ENCODE measurements at regions not wholly inside any gene's neighbourhood (a gene's known extent, or its start where the extent isn't known, plus 50 kb on each side); places are given as distances from the start of the nearest gene placed in this dataset.

GRCh38 chr5:98713027-98713426 is 60.4 kb upstream of the RGMB start:
- Histone ChIP-seq H3K9me2 (ENCODE audit: low read depth, low read length) (no peaks in the 10 kb centered on the region), H3F3A (ENCODE audit: insufficient read depth, low read length) (no peaks in the 10 kb centered on the region), H3K9ac (ENCODE audit: low read length) (no peak overlapping the region), H3K27me3 (ENCODE audit: insufficient read depth, low read length) (no peaks in the 10 kb centered on the region), H3K9me3 (ENCODE audit: low read length) (no peaks in the 10 kb centered on the region), H3K27ac (ENCODE audit: low read depth, low read length, poor library complexity, severe bottlenecking) (no peak overlapping the region), H3K4me2 (ENCODE audit: low read length) (no peak overlapping the region), H3K4me3 (ENCODE audit: low read depth, low read length, poor library complexity, severe bottlenecking) (no peak overlapping the region), H3K4me1 (ENCODE audit: insufficient read depth, low read length, severe bottlenecking) (no peaks in the 10 kb centered on the region), H2AFZ (ENCODE audit: low read length) (no peak overlapping the region), H3K79me2 (ENCODE audit: insufficient read depth, low read length) (no peaks in the 10 kb centered on the region), H4K20me1 (ENCODE audit: insufficient read depth, low read length) (no peaks in the 10 kb centered on the region), H3K36me3 (ENCODE audit: insufficient read depth, low read length) (no peaks in the 10 kb centered on the region)
- TF ChIP-seq EZH2 (IDR thresholded peaks at IDR 0.05; ENCODE audit: borderline replicate concordance, low read length) (no peak), CTCF (IDR thresholded peaks at IDR 0.05; ENCODE audit: low read length) (no peak)

GRCh38 chr5:98713856-98714255 is 59.6 kb upstream of the RGMB start:
- Histone ChIP-seq H3K27ac (ENCODE audit: low read depth, low read length, poor library complexity, severe bottlenecking) (no peak overlapping the region), H3K9me2 (ENCODE audit: low read depth, low read length) (no peaks in the 10 kb centered on the region), H3K79me2 (ENCODE audit: insufficient read depth, low read length) (no peaks in the 10 kb centered on the region), H3K4me1 (ENCODE audit: insufficient read depth, low read length, severe bottlenecking) (no peaks in the 10 kb centered on the region), H3K4me3 (ENCODE audit: low read depth, low read length, poor library complexity, severe bottlenecking) (no peak overlapping the region), H3K9ac (ENCODE audit: low read length) (no peak overlapping the region), H4K20me1 (ENCODE audit: insufficient read depth, low read length) (no peaks in the 10 kb centered on the region), H3K36me3 (ENCODE audit: insufficient read depth, low read length) (no peaks in the 10 kb centered on the region), H3K27me3 (ENCODE audit: insufficient read depth, low read length) (no peaks in the 10 kb centered on the region), H3K4me2 (ENCODE audit: low read length) (no peak overlapping the region), H3F3A (ENCODE audit: insufficient read depth, low read length) (no peaks in the 10 kb centered on the region), H2AFZ (ENCODE audit: low read length) (no peak overlapping the region), H3K9me3 (ENCODE audit: low read length) (no peaks in the 10 kb centered on the region)
- no peak for TF ChIP-seq EZH2 (IDR thresholded peaks at IDR 0.05; ENCODE audit: borderline replicate concordance, low read length)
- TF ChIP-seq CTCF (IDR thresholded peaks at IDR 0.05; ENCODE audit: low read length): no peak

GRCh38 chr5:98714710-98715288 is 58.7 kb upstream of the RGMB start:
- no peaks in the 10 kb centered on the region for H3K36me3 ChIP-seq (ENCODE audit: insufficient read depth, low read length)
- H3K4me2 ChIP-seq (ENCODE audit: low read length): no peak overlapping the region
- no peak overlapping the region for H3K9ac ChIP-seq (ENCODE audit: low read length)
- no peak for TF ChIP-seq EZH2 (IDR thresholded peaks at IDR 0.05; ENCODE audit: borderline replicate concordance, low read length)
- no peak for TF ChIP-seq CTCF (IDR thresholded peaks at IDR 0.05; ENCODE audit: low read length)
- H3K4me3 ChIP-seq (ENCODE audit: low read depth, low read length, poor library complexity, severe bottlenecking): no peak overlapping the region
- H3K79me2 ChIP-seq (ENCODE audit: insufficient read depth, low read length): no peaks in the 10 kb centered on the region
- H4K20me1 ChIP-seq (ENCODE audit: insufficient read depth, low read length): no peaks in the 10 kb centered on the region
- no peaks in the 10 kb centered on the region for H3F3A ChIP-seq (ENCODE audit: insufficient read depth, low read length)
- no peaks in the 10 kb centered on the region for H3K27me3 ChIP-seq (ENCODE audit: insufficient read depth, low read length)
- H3K4me1 ChIP-seq (ENCODE audit: insufficient read depth, low read length, severe bottlenecking): no peaks in the 10 kb centered on the region
- no peaks in the 10 kb centered on the region for H3K9me2 ChIP-seq (ENCODE audit: low read depth, low read length)
- H2AFZ ChIP-seq (ENCODE audit: low read length): no peak overlapping the region
- no peaks in the 10 kb centered on the region for H3K9me3 ChIP-seq (ENCODE audit: low read length)
- H3K27ac ChIP-seq (ENCODE audit: low read depth, low read length, poor library complexity, severe bottlenecking): no peak overlapping the region

Data from OCI-LY1 (cell line).